WTC11 (cell line): ENCODE measurements at regions not wholly inside any gene's neighbourhood (a gene's known extent, or its start where the extent isn't known, plus 50 kb on each side); places are given as distances from the start of the nearest gene placed in this dataset.

ENCODE experiments used
- ATAC-seq: fragments of 200-7000 bp; cut with Tn5 transposase; 2 replicates; pipeline ENCODE4 v1.10.0; 2021; ENCODE audit warnings: mild to moderate bottlenecking, moderate library complexity
- CTCF ChIA-PET: fragments of 300-600 bp; sonication (Branson Sonifier 250); formaldehyde crosslinking; loops from one replicate; lab custom pipeline; 2021; ENCODE audit warnings: antibody characterized with exemption; lab: Charles Lee
- POLR2A ChIA-PET: fragments of 350-600 bp; sonication (Branson Sonifier 250); formaldehyde crosslinking; loops from one replicate; lab custom pipeline; 2021; ENCODE audit warnings: antibody characterized with exemption; lab: Charles Lee
- DNase-seq: peaks from one replicate; pipeline ENCODE4 v3.0.0; 2021; ENCODE audit warnings: low spot score
- H3K27ac Mint-ChIP-seq: 2 replicates; pipeline ENCODE4 v1.8.0; 2021; ENCODE audit warnings: mixed read lengths
- H3K27me3 Mint-ChIP-seq: 2 replicates; pipeline ENCODE4 v1.8.0; 2021; ENCODE audit warnings: low read depth, mild to moderate bottlenecking, moderate library complexity, mixed read lengths
- H3K36me3 Mint-ChIP-seq: 2 replicates; pipeline ENCODE4 v1.8.0; 2021; ENCODE audit warnings: mixed read lengths
- H3K4me1 Mint-ChIP-seq: 2 replicates; pipeline ENCODE4 v1.8.0; 2022; ENCODE audit warnings: mixed read lengths
- H3K4me3 Mint-ChIP-seq: 2 replicates; pipeline ENCODE4 v1.8.0; 2021; ENCODE audit warnings: mild to moderate bottlenecking, moderate library complexity, mixed read lengths
- H3K9me3 Mint-ChIP-seq: 2 replicates; pipeline ENCODE4 v1.8.0; 2021; ENCODE audit warnings: mixed read lengths
- AFF4 ChIP-seq: sonication (generic); formaldehyde crosslinking; IDR thresholded peaks from 2 replicates; pipeline ENCODE4 v1.8.1; 2023; ENCODE audit warnings: mild to moderate bottlenecking, missing genetic modification reagents, borderline replicate concordance
- AR ChIP-seq: fragments of 250-450 bp; sonication (Bioruptor Pico); IDR thresholded peaks from 2 replicates; pipeline ENCODE4 v1.9.0; 2021; ENCODE audit warnings: mild to moderate bottlenecking
- CREB1 ChIP-seq: sonication (generic); formaldehyde crosslinking; IDR thresholded peaks from 2 replicates; pipeline ENCODE4 v1.8.0; 2023; ENCODE audit warnings: mild to moderate bottlenecking, missing genetic modification reagents
- CTCF ChIP-seq: fragments of 200-600 bp; IDR thresholded peaks from 2 replicates; pipeline ENCODE4 v1.8.0; 2022; ENCODE audit warnings: antibody characterized with exemption
- ETV6 ChIP-seq: sonication (generic); formaldehyde crosslinking; IDR thresholded peaks from 2 replicates; pipeline ENCODE4 v1.8.1; 2022; ENCODE audit warnings: mild to moderate bottlenecking, missing genetic modification reagents
- IRF2 ChIP-seq: sonication (generic); formaldehyde crosslinking; IDR thresholded peaks from 2 replicates; pipeline ENCODE4 v1.8.0; 2022; ENCODE audit warnings: low read depth, missing genetic modification reagents, borderline replicate concordance
- MXD4 ChIP-seq: fragments of 250-450 bp; sonication (Bioruptor Pico); IDR thresholded peaks from 2 replicates; pipeline ENCODE4 v1.8.0; 2021; ENCODE audit warnings: mild to moderate bottlenecking, moderate library complexity, borderline replicate concordance
- NFYB ChIP-seq: sonication (generic); formaldehyde crosslinking; conservative IDR thresholded peaks from 2 replicates; pipeline ENCODE4 v1.8.0; 2022; ENCODE audit warnings: low read depth, missing genetic modification reagents
- NR2C2 ChIP-seq: sonication (generic); formaldehyde crosslinking; IDR thresholded peaks from 2 replicates; pipeline ENCODE4 v1.8.0; 2022; ENCODE audit warnings: mild to moderate bottlenecking, missing genetic modification reagents
- PRRX2 ChIP-seq: fragments of 250-450 bp; sonication (Bioruptor Pico); IDR thresholded peaks from 2 replicates; pipeline ENCODE4 v1.8.0; 2021; ENCODE audit warnings: mild to moderate bottlenecking
- RELA ChIP-seq: sonication (generic); formaldehyde crosslinking; IDR thresholded peaks from 2 replicates; pipeline ENCODE4 v1.8.1; 2022; ENCODE audit warnings: missing genetic modification reagents, mild to moderate bottlenecking, borderline replicate concordance
- SMAD3 ChIP-seq: sonication (generic); formaldehyde crosslinking; IDR thresholded peaks from 2 replicates; pipeline ENCODE4 v1.8.0; 2022; ENCODE audit warnings: missing genetic modification reagents, mild to moderate bottlenecking, borderline replicate concordance
- TCF7 ChIP-seq: sonication (generic); formaldehyde crosslinking; IDR thresholded peaks from 2 replicates; pipeline ENCODE4 v1.8.0; 2022; ENCODE audit warnings: mild to moderate bottlenecking, low read depth, missing genetic modification reagents, moderate library complexity
- TEAD1 ChIP-seq: sonication (generic); formaldehyde crosslinking; IDR thresholded peaks from 2 replicates; pipeline ENCODE4 v1.8.0; 2022; ENCODE audit warnings: mild to moderate bottlenecking, missing genetic modification reagents
- ZBTB21 ChIP-seq: sonication (generic); formaldehyde crosslinking; IDR thresholded peaks from 2 replicates; pipeline ENCODE4 v1.8.1; 2023; ENCODE audit warnings: mild to moderate bottlenecking, missing genetic modification reagents, borderline replicate concordance
- ZNF121 ChIP-seq: sonication (generic); formaldehyde crosslinking; IDR thresholded peaks from 2 replicates; pipeline ENCODE4 v1.8.0; 2023; ENCODE audit warnings: missing genetic modification reagents
- TF ChIP-seq, protein P1 (sequence below): sonication (generic); formaldehyde crosslinking; IDR thresholded peaks from 2 replicates; pipeline ENCODE4 v1.8.1; 2023; ENCODE audit warnings: mild to moderate bottlenecking, missing genetic modification reagents, moderate library complexity
- TF ChIP-seq, protein P2 (sequence below): sonication (generic); formaldehyde crosslinking; IDR thresholded peaks from 2 replicates; pipeline ENCODE4 v1.8.0; 2022; ENCODE audit warnings: mild to moderate bottlenecking, missing genetic modification reagents
- TF ChIP-seq, protein P3 (sequence below): sonication (generic); formaldehyde crosslinking; IDR thresholded peaks from 2 replicates; pipeline ENCODE4 v1.8.1; 2022; ENCODE audit warnings: low read depth, missing genetic modification reagents, borderline replicate concordance
- TF ChIP-seq, protein P4 (sequence below): sonication (generic); formaldehyde crosslinking; IDR thresholded peaks from 2 replicates; pipeline ENCODE4 v1.8.1; 2022; ENCODE audit warnings: low read depth, mild to moderate bottlenecking, moderate library complexity, missing genetic modification reagents, borderline replicate concordance
- TF ChIP-seq, protein P5 (sequence below): sonication (generic); formaldehyde crosslinking; IDR thresholded peaks from 2 replicates; pipeline ENCODE4 v1.8.1; 2023; ENCODE audit warnings: mild to moderate bottlenecking, missing genetic modification reagents

- no peak overlapping the region for H3K4me3 Mint-ChIP-seq
- ChIA-PET POLR2A (no interaction called here), CTCF (no interaction called here)
- DNase-seq = no peak
- ATAC-seq = no peak
- no peak for TF ChIP-seq ZBTB21
- TF ChIP-seq, protein P1, sequence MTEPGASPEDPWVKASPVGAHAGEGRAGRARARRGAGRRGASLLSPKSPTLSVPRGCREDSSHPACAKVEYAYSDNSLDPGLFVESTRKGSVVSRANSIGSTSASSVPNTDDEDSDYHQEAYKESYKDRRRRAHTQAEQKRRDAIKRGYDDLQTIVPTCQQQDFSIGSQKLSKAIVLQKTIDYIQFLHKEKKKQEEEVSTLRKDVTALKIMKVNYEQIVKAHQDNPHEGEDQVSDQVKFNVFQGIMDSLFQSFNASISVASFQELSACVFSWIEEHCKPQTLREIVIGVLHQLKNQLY = no peak
- no peak for TF ChIP-seq AFF4 (CRISPR knock-in tag)
- TF ChIP-seq SMAD3 (CRISPR knock-in tag) = no peak
- no peak for TF ChIP-seq MXD4 (CRISPR knock-in tag)
- TF ChIP-seq TCF7 (CRISPR knock-in tag) = no peak
- no peak for TF ChIP-seq AR (CRISPR knock-in tag)
- TF ChIP-seq CREB1 = no peak
- TF ChIP-seq, protein P2, sequence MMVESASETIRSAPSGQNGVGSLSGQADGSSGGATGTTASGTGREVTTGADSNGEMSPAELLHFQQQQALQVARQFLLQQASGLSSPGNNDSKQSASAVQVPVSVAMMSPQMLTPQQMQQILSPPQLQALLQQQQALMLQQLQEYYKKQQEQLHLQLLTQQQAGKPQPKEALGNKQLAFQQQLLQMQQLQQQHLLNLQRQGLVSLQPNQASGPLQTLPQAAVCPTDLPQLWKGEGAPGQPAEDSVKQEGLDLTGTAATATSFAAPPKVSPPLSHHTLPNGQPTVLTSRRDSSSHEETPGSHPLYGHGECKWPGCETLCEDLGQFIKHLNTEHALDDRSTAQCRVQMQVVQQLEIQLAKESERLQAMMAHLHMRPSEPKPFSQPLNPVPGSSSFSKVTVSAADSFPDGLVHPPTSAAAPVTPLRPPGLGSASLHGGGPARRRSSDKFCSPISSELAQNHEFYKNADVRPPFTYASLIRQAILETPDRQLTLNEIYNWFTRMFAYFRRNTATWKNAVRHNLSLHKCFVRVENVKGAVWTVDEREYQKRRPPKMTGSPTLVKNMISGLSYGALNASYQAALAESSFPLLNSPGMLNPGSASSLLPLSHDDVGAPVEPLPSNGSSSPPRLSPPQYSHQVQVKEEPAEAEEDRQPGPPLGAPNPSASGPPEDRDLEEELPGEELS = no peak
- TF ChIP-seq, all 79 proteins: peak for 0
- Mint-ChIP-seq H3K9me3 (0 out of 2 replicates have a peak, but pooled peaks cover 9% of the 10 kb centered on the region), H3K4me1 (peaks cover 14% of the 10 kb centered on the region), H3K27ac (no peak overlapping the region), H3K36me3 (no peaks in the 10 kb centered on the region), H3K27me3 (no peaks in the 10 kb centered on the region)
Observed at GRCh38 chrX:122625821-122626220, 558.3 kb upstream of the GRIA3 start.

DNA sequence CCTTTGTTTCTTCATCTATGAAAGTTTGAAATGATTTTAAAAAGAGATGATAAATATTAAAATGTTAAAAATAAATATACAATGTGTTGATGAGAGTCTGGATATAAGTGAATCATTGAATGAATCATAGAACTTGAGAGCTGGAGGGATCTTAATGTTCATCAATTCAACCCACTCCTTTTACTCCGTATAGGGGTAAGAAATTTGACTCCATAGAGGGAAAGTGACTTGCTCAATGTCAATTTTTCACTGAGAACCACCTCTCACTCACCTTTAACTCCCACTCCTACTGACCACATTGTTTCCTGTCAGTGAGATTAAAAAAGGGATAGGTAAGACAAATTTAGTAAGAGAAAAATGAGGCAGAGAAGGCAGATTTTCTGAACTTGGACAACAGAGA is 557.2 kb upstream of the GRIA3 start:
- Mint-ChIP-seq H3K36me3 (no peaks in the 10 kb centered on the region), H3K27ac (no peak overlapping the region), H3K27me3 (no peaks in the 10 kb centered on the region), H3K4me3 (no peak overlapping the region), H3K4me1 (peaks cover 14% of the 10 kb centered on the region), H3K9me3 (no peaks in the 10 kb centered on the region)
- ChIA-PET CTCF (no interaction called here), POLR2A (no interaction called here)
- no peak for DNase-seq
- ATAC-seq = no peak
- TF ChIP-seq IRF2 (CRISPR knock-in tag) (no peak), RELA (CRISPR knock-in tag) (no peak), ZBTB21 (no peak), PRRX2 (CRISPR knock-in tag) (no peak), ETV6 (CRISPR knock-in tag) (no peak), TEAD1 (CRISPR knock-in tag) (no peak), ZNF121 (CRISPR knock-in tag) (no peak), NR2C2 (CRISPR knock-in tag) (no peak), NFYB (CRISPR knock-in tag) (no peak), CTCF (no peak)
- TF ChIP-seq, protein P3, sequence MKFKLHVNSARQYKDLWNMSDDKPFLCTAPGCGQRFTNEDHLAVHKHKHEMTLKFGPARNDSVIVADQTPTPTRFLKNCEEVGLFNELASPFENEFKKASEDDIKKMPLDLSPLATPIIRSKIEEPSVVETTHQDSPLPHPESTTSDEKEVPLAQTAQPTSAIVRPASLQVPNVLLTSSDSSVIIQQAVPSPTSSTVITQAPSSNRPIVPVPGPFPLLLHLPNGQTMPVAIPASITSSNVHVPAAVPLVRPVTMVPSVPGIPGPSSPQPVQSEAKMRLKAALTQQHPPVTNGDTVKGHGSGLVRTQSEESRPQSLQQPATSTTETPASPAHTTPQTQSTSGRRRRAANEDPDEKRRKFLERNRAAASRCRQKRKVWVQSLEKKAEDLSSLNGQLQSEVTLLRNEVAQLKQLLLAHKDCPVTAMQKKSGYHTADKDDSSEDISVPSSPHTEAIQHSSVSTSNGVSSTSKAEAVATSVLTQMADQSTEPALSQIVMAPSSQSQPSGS (CRISPR knock-in tag) = no peak
- TF ChIP-seq, protein P4, sequence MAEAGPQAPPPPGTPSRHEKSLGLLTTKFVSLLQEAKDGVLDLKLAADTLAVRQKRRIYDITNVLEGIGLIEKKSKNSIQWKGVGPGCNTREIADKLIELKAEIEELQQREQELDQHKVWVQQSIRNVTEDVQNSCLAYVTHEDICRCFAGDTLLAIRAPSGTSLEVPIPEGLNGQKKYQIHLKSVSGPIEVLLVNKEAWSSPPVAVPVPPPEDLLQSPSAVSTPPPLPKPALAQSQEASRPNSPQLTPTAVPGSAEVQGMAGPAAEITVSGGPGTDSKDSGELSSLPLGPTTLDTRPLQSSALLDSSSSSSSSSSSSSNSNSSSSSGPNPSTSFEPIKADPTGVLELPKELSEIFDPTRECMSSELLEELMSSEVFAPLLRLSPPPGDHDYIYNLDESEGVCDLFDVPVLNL (CRISPR knock-in tag) = no peak
- TF ChIP-seq, protein P5, sequence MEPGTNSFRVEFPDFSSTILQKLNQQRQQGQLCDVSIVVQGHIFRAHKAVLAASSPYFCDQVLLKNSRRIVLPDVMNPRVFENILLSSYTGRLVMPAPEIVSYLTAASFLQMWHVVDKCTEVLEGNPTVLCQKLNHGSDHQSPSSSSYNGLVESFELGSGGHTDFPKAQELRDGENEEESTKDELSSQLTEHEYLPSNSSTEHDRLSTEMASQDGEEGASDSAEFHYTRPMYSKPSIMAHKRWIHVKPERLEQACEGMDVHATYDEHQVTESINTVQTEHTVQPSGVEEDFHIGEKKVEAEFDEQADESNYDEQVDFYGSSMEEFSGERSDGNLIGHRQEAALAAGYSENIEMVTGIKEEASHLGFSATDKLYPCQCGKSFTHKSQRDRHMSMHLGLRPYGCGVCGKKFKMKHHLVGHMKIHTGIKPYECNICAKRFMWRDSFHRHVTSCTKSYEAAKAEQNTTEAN (CRISPR knock-in tag) = no peak
